Loucy (cell line): ENCODE measurements at regions not wholly inside any gene's neighbourhood (a gene's known extent, or its start where the extent isn't known, plus 50 kb on each side); places are given as distances from the start of the nearest gene placed in this dataset.

Experiments
- H2AFZ ChIP-seq: fragments of 200-600 bp; sonication (generic); 2 replicates; pipeline ENCODE4 v1.6.0; 2016; ENCODE audit warnings: antibody characterized with exemption, mild to moderate bottlenecking, low read length, moderate library complexity
- H3F3A ChIP-seq: fragments of 200-600 bp; 2 replicates; pipeline ENCODE4 v1.6.0; 2016; ENCODE audit warnings: antibody characterized with exemption, low read depth, mild to moderate bottlenecking
- H3K27me3 ChIP-seq: fragments of 200-600 bp; sonication (generic); 2 replicates; pipeline ENCODE4 v1.6.1; 2014; ENCODE audit warnings: low read length, mild to moderate bottlenecking; ENCODE audit not compliant: insufficient read depth, poor library complexity, severe bottlenecking
- H3K36me3 ChIP-seq: fragments of 200-600 bp; sonication (generic); 2 replicates; pipeline ENCODE4 v1.6.1; 2016; ENCODE audit warnings: low read length; ENCODE audit not compliant: insufficient read depth
- H3K4me1 ChIP-seq: fragments of 200-600 bp; sonication (generic); 2 replicates; pipeline ENCODE4 v1.5.1; 2014; ENCODE audit warnings: low read length, mild to moderate bottlenecking; ENCODE audit not compliant: insufficient read depth, poor library complexity, severe bottlenecking
- H3K4me2 ChIP-seq: fragments of 200-600 bp; sonication (generic); 2 replicates; pipeline ENCODE4 v1.6.0; 2014; ENCODE audit warnings: antibody characterized with exemption, low read length, low read depth, mild to moderate bottlenecking; ENCODE audit not compliant: poor library complexity, severe bottlenecking
- H3K4me3 ChIP-seq: fragments of 200-600 bp; sonication (generic); 2 replicates; pipeline ENCODE4 v1.5.1; 2014; ENCODE audit warnings: low read length, mild to moderate bottlenecking, mixed read lengths; ENCODE audit not compliant: poor library complexity, severe bottlenecking
- H3K79me2 ChIP-seq: fragments of 200-600 bp; sonication (generic); 2 replicates; pipeline ENCODE4 v1.6.1; 2014; ENCODE audit warnings: low read length; ENCODE audit not compliant: insufficient read depth
- H3K9ac ChIP-seq: fragments of 200-600 bp; sonication (generic); 2 replicates; pipeline ENCODE4 v1.6.0; 2014; ENCODE audit warnings: mild to moderate bottlenecking, low read depth, low read length, moderate library complexity; ENCODE audit not compliant: poor library complexity, severe bottlenecking
- H3K9me2 ChIP-seq: fragments of 200-600 bp; sonication (generic); replicated peaks from 2 replicates; pipeline ENCODE4 v1.6.1; 2016; ENCODE audit warnings: low read depth, low read length, mixed read lengths
- H3K9me3 ChIP-seq: fragments of 200-600 bp; sonication (generic); 2 replicates; pipeline ENCODE4 v1.6.1; 2014; ENCODE audit warnings: mild to moderate bottlenecking, antibody characterized with exemption, low read length, low read depth; ENCODE audit not compliant: insufficient read depth
- H4K20me1 ChIP-seq: fragments of 200-600 bp; sonication (generic); 2 replicates; pipeline ENCODE4 v1.6.0; 2014; ENCODE audit warnings: antibody characterized with exemption, low read length, mild to moderate bottlenecking; ENCODE audit not compliant: insufficient read depth, poor library complexity, severe bottlenecking
- EZH2phosphoT487 ChIP-seq: fragments of 200-600 bp; IDR thresholded peaks from 2 replicates; pipeline ENCODE4 v1.6.1; 2018; ENCODE audit warnings: antibody characterized with exemption, mild to moderate bottlenecking, moderate library complexity, borderline replicate concordance
- TF ChIP-seq, protein P1 (sequence below): fragments of 200-600 bp; sonication (generic); conservative IDR thresholded peaks from 2 replicates; pipeline ENCODE4 v1.5.1; 2014; ENCODE audit warnings: mild to moderate bottlenecking, antibody characterized with exemption, low read length

DNA sequence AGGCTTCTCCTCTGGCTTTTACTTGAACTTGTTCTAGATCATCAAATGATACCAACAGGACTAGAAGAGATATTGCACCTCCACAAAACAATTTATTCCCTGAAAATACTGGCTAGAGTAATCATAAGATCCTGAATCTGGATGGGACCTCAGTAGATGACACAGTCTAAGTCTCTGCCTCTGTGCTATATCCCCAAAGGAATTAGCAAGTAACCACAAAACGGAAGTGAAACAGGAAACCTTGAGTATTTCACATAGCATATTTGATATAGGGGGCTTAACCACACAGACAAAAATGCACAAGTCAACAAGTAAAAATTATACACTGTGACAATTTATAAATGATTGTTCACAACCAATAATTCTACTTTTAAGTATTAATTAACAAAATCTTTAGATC is 456.9 kb upstream of the TNP1 start:
- H3K27me3 ChIP-seq: peaks cover 68% of the 10 kb centered on the region
- H4K20me1 ChIP-seq: no peaks in the 10 kb centered on the region
- H3F3A ChIP-seq: no peaks in the 10 kb centered on the region
- no peak overlapping the region for H3K4me3 ChIP-seq
- H3K9me2 ChIP-seq: no peaks in the 10 kb centered on the region
- no peaks in the 10 kb centered on the region for H3K79me2 ChIP-seq
- no peak overlapping the region for H3K9ac ChIP-seq
- no peak overlapping the region for H2AFZ ChIP-seq
- peaks cover 18% of the 10 kb centered on the region for H3K4me1 ChIP-seq
- H3K36me3 ChIP-seq: no peaks in the 10 kb centered on the region
- peak overlapping the region; percentile 57 for H3K4me2 ChIP-seq
- TF ChIP-seq, protein P1, sequence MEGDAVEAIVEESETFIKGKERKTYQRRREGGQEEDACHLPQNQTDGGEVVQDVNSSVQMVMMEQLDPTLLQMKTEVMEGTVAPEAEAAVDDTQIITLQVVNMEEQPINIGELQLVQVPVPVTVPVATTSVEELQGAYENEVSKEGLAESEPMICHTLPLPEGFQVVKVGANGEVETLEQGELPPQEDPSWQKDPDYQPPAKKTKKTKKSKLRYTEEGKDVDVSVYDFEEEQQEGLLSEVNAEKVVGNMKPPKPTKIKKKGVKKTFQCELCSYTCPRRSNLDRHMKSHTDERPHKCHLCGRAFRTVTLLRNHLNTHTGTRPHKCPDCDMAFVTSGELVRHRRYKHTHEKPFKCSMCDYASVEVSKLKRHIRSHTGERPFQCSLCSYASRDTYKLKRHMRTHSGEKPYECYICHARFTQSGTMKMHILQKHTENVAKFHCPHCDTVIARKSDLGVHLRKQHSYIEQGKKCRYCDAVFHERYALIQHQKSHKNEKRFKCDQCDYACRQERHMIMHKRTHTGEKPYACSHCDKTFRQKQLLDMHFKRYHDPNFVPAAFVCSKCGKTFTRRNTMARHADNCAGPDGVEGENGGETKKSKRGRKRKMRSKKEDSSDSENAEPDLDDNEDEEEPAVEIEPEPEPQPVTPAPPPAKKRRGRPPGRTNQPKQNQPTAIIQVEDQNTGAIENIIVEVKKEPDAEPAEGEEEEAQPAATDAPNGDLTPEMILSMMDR: no peak
- peak; percentile 51 for TF ChIP-seq EZH2phosphoT487
- H3K9me3 ChIP-seq: no peaks in the 10 kb centered on the region

DNA sequence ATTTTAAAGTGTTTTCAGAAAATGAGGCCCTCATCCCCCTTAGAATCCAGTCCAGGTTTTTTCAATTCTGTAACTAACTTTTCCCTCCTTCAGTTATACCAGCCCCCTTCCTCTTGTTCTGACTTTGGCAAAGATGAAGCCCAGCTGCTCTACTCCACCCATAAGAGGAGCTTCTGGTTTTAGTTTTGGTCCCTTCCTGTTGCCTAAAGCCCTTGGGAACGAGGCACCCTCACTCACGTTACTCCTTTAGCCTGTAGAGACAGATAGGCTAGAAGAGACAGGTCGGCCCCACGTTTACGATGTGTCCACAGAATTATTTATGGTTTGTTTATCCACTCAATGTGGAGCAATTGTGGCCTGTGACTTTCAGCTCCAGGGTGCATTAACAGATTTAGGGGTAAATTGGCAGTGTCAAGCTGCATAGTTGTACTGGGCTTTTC is 454.2 kb upstream of the TNP1 start:
- Histone ChIP-seq H3K9me3 (no peaks in the 10 kb centered on the region), H3K27me3 (peaks cover 52% of the 10 kb centered on the region), H3K9ac (no peak overlapping the region), H3K4me2 (no peak overlapping the region), H3K9me2 (no peaks in the 10 kb centered on the region), H3K4me1 (peaks cover 18% of the 10 kb centered on the region), H3K36me3 (no peaks in the 10 kb centered on the region), H3F3A (no peaks in the 10 kb centered on the region), H3K79me2 (no peaks in the 10 kb centered on the region), H3K4me3 (no peak overlapping the region), H4K20me1 (no peaks in the 10 kb centered on the region), H2AFZ (no peak overlapping the region)
- TF ChIP-seq, protein P1: no peak
- no peak for TF ChIP-seq EZH2phosphoT487

DNA sequence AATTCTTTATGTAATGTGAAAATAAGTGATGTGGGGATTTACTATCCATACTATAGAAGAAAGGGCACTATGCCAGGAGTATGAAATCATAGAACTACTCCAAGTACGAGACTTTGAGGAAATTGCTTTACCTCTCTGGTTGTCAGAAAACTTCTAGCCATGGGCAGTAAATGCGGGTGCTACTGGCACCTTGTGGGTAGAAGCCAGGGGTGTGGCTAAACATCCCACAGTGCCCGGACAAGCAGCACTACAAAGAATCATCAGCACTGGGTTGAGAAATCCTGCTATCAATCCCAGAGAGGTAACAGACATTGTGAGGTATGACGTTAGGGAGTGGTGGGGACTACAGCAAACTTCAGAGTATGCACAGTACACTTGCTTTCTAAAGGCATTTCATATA is 453.5 kb upstream of the TNP1 start:
- no peaks in the 10 kb centered on the region for H3K9me3 ChIP-seq
- H3K9me2 ChIP-seq: no peaks in the 10 kb centered on the region
- no peak overlapping the region for H3K4me3 ChIP-seq
- peaks cover 45% of the 10 kb centered on the region for H3K27me3 ChIP-seq
- H4K20me1 ChIP-seq: no peaks in the 10 kb centered on the region
- H3K4me1 ChIP-seq: peaks cover 18% of the 10 kb centered on the region
- TF ChIP-seq, protein P1: no peak
- TF ChIP-seq EZH2phosphoT487: no peak
- no peaks in the 10 kb centered on the region for H3K79me2 ChIP-seq
- no peak overlapping the region for H2AFZ ChIP-seq
- no peaks in the 10 kb centered on the region for H3F3A ChIP-seq
- no peak overlapping the region for H3K9ac ChIP-seq
- H3K36me3 ChIP-seq: no peaks in the 10 kb centered on the region
- no peak overlapping the region for H3K4me2 ChIP-seq
